ENCODE measurements at regions not wholly inside any gene's neighbourhood (a gene's known extent, or its start where the extent isn't known, plus 50 kb on each side); places are given as distances from the start of the nearest gene placed in this dataset.

DNA sequence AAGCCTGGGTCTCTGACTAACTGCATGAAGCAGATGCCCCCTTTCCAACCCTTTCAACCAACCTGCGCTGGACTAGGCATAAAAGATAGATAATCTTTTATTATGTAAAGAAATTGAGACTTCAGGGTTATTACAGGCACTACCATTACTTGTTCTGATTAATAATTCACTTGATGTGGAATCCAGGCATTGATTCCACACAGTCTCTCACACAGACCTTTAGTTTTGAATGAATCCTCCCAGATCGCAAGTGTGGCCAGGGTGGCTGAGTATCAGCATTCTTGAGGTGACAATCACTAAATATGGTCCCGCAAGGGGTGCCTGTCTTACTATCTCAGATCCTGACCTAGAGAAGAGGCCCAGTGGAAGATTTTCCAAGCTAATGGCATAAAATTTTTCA, 368.9 kb upstream of the ONECUT1 start:
- ATAC-seq (no peak), DNase-seq (no peak)
- TF ChIP-seq, protein P1, sequence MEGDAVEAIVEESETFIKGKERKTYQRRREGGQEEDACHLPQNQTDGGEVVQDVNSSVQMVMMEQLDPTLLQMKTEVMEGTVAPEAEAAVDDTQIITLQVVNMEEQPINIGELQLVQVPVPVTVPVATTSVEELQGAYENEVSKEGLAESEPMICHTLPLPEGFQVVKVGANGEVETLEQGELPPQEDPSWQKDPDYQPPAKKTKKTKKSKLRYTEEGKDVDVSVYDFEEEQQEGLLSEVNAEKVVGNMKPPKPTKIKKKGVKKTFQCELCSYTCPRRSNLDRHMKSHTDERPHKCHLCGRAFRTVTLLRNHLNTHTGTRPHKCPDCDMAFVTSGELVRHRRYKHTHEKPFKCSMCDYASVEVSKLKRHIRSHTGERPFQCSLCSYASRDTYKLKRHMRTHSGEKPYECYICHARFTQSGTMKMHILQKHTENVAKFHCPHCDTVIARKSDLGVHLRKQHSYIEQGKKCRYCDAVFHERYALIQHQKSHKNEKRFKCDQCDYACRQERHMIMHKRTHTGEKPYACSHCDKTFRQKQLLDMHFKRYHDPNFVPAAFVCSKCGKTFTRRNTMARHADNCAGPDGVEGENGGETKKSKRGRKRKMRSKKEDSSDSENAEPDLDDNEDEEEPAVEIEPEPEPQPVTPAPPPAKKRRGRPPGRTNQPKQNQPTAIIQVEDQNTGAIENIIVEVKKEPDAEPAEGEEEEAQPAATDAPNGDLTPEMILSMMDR (IDR thresholded peaks at IDR 0.05): no peak
- Histone ChIP-seq H3K27me3 (ENCODE audit: low read depth) (no peaks in the 10 kb centered on the region), H3K4me3 (no peak overlapping the region), H3K4me1 (no peaks in the 10 kb centered on the region), H3K9me3 (no peaks in the 10 kb centered on the region), H3K36me3 (no peaks in the 10 kb centered on the region), H3K27ac (no peak overlapping the region)
- intact Hi-C loops (cut with DNase I): no loop called here

DNA sequence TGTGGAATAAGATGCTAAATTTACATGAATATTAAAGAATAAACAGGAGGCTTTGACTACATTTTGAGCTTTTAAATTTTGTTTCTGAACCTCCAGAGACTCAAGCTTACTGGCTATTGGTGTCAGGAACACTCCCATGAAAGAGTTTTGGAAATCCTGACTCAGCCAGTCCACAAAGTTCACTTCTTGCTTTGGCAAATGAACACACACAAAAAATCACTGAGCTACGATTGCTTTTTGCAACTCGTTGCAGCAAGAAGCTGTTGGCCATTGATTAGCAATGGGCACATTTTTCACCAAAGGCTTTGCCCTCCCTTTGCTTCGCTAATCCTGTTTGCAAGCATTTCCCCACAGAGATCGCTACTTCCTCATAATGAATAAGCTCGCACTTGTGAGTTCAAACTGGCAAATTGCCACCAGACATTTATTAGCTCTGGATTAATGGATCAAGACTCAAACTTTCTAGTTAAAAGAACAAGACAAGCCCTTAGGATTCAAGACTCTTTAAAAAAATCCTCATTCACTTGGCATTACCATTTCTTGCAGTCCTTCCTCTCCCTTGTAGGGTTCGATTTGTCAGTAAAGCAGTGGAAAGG, 343.2 kb upstream of the ONECUT1 start:
- intact Hi-C loops (cut with DNase I): no loop called here
- H3K9me3 ChIP-seq: no peaks in the 10 kb centered on the region
- TF ChIP-seq, protein P1 (IDR thresholded peaks at IDR 0.05): no peak
- no peak for ATAC-seq
- no peaks in the 10 kb centered on the region for H3K27me3 ChIP-seq (ENCODE audit: low read depth)
- H3K4me3 ChIP-seq: no peak overlapping the region
- no peaks in the 10 kb centered on the region for H3K4me1 ChIP-seq
- H3K27ac ChIP-seq: no peak overlapping the region
- DNase-seq: no peak
- H3K36me3 ChIP-seq: no peaks in the 10 kb centered on the region

DNA sequence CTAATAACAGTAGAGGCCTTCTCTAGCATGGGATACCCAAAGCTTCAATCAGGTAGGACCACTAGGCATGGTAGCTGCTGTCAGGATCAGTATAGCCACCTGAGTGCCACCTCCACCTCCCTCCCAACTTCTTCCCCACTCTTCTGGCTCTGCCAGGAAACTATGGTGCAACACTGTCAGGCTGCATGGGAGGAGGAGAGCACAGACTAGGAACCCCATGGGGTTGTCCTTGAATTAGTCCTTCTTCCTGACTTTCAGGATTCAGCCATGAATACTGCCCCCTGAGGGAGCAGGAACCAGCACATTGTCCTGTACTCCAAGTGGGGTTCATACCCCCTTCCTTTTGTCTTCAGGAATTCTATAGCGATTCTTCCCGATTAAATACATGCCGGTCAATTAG, 340.8 kb upstream of the ONECUT1 start:
- intact Hi-C loops (cut with DNase I): no loop called here
- H3K27me3 ChIP-seq (ENCODE audit: low read depth): no peaks in the 10 kb centered on the region
- no peaks in the 10 kb centered on the region for H3K9me3 ChIP-seq
- H3K4me3 ChIP-seq: no peak overlapping the region
- no peak overlapping the region for H3K27ac ChIP-seq
- no peaks in the 10 kb centered on the region for H3K36me3 ChIP-seq
- DNase-seq (no peak), ATAC-seq (no peak)
- TF ChIP-seq, protein P1 (IDR thresholded peaks at IDR 0.05): no peak
- H3K4me1 ChIP-seq: no peaks in the 10 kb centered on the region

DNA sequence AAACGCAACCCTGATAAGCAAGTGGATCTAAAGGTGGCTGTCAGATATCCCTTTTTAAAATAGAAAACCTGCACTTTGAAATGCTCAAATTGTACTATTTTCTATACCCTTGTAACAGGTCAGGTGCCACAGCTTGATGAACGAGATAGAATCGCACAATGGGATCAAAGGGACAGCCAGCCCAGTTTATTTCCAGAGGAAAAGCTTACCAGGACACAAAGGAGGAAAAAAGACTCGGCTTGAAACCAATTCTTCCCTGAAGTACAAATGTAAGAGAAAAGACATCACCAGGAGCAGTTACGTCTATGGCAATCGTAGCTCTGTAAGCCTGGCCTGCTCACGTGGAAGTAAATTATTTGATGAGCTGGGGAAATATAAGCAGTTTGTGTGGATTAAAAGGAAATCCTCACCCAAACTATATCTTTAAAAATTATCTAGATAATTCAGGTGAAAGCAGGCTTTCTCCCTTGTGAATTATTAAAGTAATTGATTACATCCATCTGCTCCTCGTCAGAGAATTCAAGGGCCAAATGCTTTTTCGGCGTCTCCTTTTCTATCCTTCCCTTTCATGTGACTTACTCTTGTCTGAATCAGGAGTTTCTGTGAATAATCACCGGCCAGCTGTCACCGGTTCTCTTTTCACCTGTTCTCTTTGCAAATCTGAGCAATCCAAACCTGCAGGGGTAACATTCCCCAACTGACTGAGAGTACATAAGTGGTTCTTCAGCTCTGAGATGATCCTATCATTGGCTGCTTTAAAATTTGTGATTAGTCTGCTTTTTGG, 339.2 kb upstream of the ONECUT1 start:
- no peak overlapping the region for H3K4me3 ChIP-seq
- H3K9me3 ChIP-seq: no peaks in the 10 kb centered on the region
- no peaks in the 10 kb centered on the region for H3K27me3 ChIP-seq (ENCODE audit: low read depth)
- TF ChIP-seq, protein P1 (IDR thresholded peaks at IDR 0.05): no peak
- no peaks in the 10 kb centered on the region for H3K4me1 ChIP-seq
- H3K27ac ChIP-seq: no peak overlapping the region
- DNase-seq (no peak), ATAC-seq (no peak)
- no peaks in the 10 kb centered on the region for H3K36me3 ChIP-seq
- intact Hi-C loops (cut with DNase I): no loop called here

DNA sequence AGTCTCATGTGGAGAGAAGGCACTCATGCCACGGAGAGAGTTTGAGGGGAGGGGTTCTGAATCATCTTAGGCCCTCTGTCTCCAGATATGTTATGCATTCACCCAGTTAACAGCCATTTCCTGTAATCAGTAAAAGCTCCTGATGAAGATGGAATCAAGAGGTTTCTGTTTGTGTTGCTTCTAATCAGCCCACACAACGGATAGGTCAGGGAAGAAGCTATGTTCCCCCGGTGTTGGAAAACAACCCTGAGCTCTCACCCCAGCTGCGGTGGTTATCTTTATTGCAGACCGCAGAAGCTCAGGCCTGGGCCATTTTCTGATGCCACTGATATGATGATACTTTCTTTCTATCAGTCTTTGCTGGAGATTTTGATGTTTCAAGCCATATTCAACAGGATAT, 338.5 kb upstream of the ONECUT1 start:
- Histone ChIP-seq H3K4me3 (no peak overlapping the region), H3K27ac (no peak overlapping the region), H3K4me1 (no peaks in the 10 kb centered on the region), H3K27me3 (ENCODE audit: low read depth) (no peaks in the 10 kb centered on the region), H3K36me3 (no peaks in the 10 kb centered on the region), H3K9me3 (no peaks in the 10 kb centered on the region)
- ATAC-seq: no peak
- no peak for DNase-seq
- TF ChIP-seq, protein P1 (IDR thresholded peaks at IDR 0.05): no peak
- intact Hi-C loops (cut with DNase I): no loop called here

Measured in lower lobe of right lung (tissue), 2 donors.